ENCODE measurements at regions not wholly inside any gene's neighbourhood (a gene's known extent, or its start where the extent isn't known, plus 50 kb on each side); places are given as distances from the start of the nearest gene placed in this dataset.

- H3K27ac Mint-ChIP-seq, result no peak overlapping the region
- no peak for DNase-seq (ENCODE audit: low spot score)
- H3K4me1 Mint-ChIP-seq (ENCODE audit: low read depth), result no peaks in the 10 kb centered on the region
- peaks cover 2% of the 10 kb centered on the region for H3K27me3 Mint-ChIP-seq (ENCODE audit: low read depth)
- H3K4me3 Mint-ChIP-seq (ENCODE audit: low read depth), result no peak overlapping the region
- intact Hi-C loops (cut with micrococcal nuclease), result no loop called here
- no peaks in the 10 kb centered on the region for H3K9me3 Mint-ChIP-seq
- no peaks in the 10 kb centered on the region for H3K36me3 Mint-ChIP-seq (ENCODE audit: low read depth)
Measured at GRCh38 chr5:174413567-174414314, 310.6 kb upstream of the MSX2 start.

DNA sequence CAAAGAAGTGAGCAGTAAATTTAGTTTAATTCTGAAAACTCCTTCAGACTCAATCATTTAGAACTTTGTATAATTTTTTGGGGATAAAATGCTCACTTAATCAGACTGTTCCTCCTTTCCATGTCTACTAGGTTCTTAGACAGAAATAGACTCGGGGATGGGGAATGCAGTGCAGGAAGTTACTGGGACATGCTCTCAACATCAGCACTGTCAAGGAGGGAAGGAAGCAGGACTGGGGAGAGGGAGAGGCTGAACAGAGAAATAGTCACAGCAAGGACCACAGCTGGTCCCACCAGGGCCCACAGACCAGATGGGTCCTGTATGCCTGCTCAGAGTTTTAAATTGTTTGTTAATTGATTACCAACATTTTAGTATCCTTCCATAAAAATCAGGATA, 310.1 kb upstream of the MSX2 start:
- Mint-ChIP-seq H3K27me3 (ENCODE audit: low read depth) (peaks cover 2% of the 10 kb centered on the region), H3K4me3 (ENCODE audit: low read depth) (no peak overlapping the region), H3K9me3 (no peaks in the 10 kb centered on the region), H3K4me1 (ENCODE audit: low read depth) (peaks cover 6% of the 10 kb centered on the region), H3K36me3 (ENCODE audit: low read depth) (no peaks in the 10 kb centered on the region), H3K27ac (no peak overlapping the region)
- DNase-seq (ENCODE audit: low spot score), result no peak
- intact Hi-C loops (cut with micrococcal nuclease), result no loop called here

DNA sequence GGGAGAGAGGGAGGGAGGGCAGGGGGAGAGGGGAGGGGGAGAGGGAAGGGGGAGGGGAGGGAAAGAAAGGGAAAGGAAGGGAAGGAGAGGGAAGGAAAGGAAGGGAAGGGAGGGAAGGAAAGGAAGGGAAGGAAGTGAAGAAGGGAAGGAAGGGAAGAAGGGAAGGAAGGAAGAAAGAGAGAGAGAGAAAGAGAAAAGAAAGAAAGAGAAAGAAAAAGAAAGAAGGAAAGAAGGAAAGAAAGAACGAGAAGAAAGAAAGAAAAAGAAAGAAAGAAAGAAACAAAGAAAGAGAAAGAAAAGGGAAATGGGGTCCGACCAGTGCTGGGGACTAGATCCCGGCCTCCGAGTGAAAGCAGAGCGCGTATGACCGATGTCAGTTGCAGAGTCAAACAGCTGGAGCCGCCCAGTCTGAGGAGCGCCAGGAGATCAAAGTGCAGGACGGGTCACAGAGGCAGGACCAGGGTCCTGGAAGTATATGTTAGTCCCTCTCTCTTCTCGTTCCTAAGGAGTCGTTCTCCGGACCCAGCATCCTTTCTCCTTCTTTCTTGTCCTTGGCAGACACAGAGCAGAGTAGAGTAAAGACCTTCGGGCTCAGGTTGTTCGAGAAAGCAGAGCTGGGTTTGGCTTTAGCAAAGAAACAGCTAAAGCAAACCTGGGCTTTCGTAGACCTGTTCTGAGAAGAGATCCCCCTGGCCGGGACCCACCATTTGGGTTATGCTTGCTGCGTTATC, 305.4 kb upstream of the MSX2 start:
- Mint-ChIP-seq H3K9me3 (no peaks in the 10 kb centered on the region), H3K4me1 (ENCODE audit: low read depth) (peaks cover 9% of the 10 kb centered on the region), H3K27me3 (ENCODE audit: low read depth) (peaks cover 2% of the 10 kb centered on the region), H3K36me3 (ENCODE audit: low read depth) (no peaks in the 10 kb centered on the region), H3K4me3 (ENCODE audit: low read depth) (no peak overlapping the region), H3K27ac (no peak overlapping the region)
- intact Hi-C loops (cut with micrococcal nuclease), result loop anchor here (1.0 kb wide), 1 partner anchor 374 kb away; no protein-coding TSS in a partner anchor
- no peak for DNase-seq (ENCODE audit: low spot score)

- H3K36me3 Mint-ChIP-seq (ENCODE audit: low read depth), result no peaks in the 10 kb centered on the region
- H3K9me3 Mint-ChIP-seq, result no peaks in the 10 kb centered on the region
- H3K27ac Mint-ChIP-seq, result no peak overlapping the region
- DNase-seq (ENCODE audit: low spot score), result peak; percentile 64
- peaks cover 2% of the 10 kb centered on the region for H3K27me3 Mint-ChIP-seq (ENCODE audit: low read depth)
- H3K4me3 Mint-ChIP-seq (ENCODE audit: low read depth), result no peak overlapping the region
- intact Hi-C loops (cut with micrococcal nuclease), result loop anchor here (1.0 kb wide), 1 partner anchor 374 kb away; no protein-coding TSS in a partner anchor
- H3K4me1 Mint-ChIP-seq (ENCODE audit: low read depth), result peaks cover 9% of the 10 kb centered on the region
Measured at GRCh38 chr5:174419540-174420132, 304.7 kb upstream of the MSX2 start.

- no peaks in the 10 kb centered on the region for H3K36me3 Mint-ChIP-seq (ENCODE audit: low read depth)
- no peak overlapping the region for H3K4me3 Mint-ChIP-seq (ENCODE audit: low read depth)
- peaks cover 2% of the 10 kb centered on the region for H3K27me3 Mint-ChIP-seq (ENCODE audit: low read depth)
- peaks cover 9% of the 10 kb centered on the region for H3K4me1 Mint-ChIP-seq (ENCODE audit: low read depth)
- intact Hi-C loops (cut with micrococcal nuclease), result no loop called here
- no peak overlapping the region for H3K27ac Mint-ChIP-seq
- no peak for DNase-seq (ENCODE audit: low spot score)
- no peaks in the 10 kb centered on the region for H3K9me3 Mint-ChIP-seq
Measured at GRCh38 chr5:174420651-174421407, 303.6 kb upstream of the MSX2 start.

- no peak for DNase-seq (ENCODE audit: low spot score)
- Mint-ChIP-seq H3K27ac (no peak overlapping the region), H3K4me3 (ENCODE audit: low read depth) (no peak overlapping the region), H3K36me3 (ENCODE audit: low read depth) (no peaks in the 10 kb centered on the region), H3K9me3 (no peaks in the 10 kb centered on the region), H3K4me1 (ENCODE audit: low read depth) (peaks cover 9% of the 10 kb centered on the region), H3K27me3 (ENCODE audit: low read depth) (peaks cover 2% of the 10 kb centered on the region)
- intact Hi-C loops (cut with micrococcal nuclease), result no loop called here
Measured at GRCh38 chr5:174421408-174421805, 303.0 kb upstream of the MSX2 start.

- intact Hi-C loops (cut with micrococcal nuclease), result no loop called here
- H3K4me1 Mint-ChIP-seq (ENCODE audit: low read depth), result peaks cover 9% of the 10 kb centered on the region
- H3K9me3 Mint-ChIP-seq, result no peaks in the 10 kb centered on the region
- H3K27ac Mint-ChIP-seq, result no peak overlapping the region
- peaks cover under 1% of the 10 kb centered on the region for H3K27me3 Mint-ChIP-seq (ENCODE audit: low read depth)
- no peak for DNase-seq (ENCODE audit: low spot score)
- H3K4me3 Mint-ChIP-seq (ENCODE audit: low read depth), result no peak overlapping the region
- H3K36me3 Mint-ChIP-seq (ENCODE audit: low read depth), result no peaks in the 10 kb centered on the region
Measured at GRCh38 chr5:174423558-174423957, 300.8 kb upstream of the MSX2 start.

DNA sequence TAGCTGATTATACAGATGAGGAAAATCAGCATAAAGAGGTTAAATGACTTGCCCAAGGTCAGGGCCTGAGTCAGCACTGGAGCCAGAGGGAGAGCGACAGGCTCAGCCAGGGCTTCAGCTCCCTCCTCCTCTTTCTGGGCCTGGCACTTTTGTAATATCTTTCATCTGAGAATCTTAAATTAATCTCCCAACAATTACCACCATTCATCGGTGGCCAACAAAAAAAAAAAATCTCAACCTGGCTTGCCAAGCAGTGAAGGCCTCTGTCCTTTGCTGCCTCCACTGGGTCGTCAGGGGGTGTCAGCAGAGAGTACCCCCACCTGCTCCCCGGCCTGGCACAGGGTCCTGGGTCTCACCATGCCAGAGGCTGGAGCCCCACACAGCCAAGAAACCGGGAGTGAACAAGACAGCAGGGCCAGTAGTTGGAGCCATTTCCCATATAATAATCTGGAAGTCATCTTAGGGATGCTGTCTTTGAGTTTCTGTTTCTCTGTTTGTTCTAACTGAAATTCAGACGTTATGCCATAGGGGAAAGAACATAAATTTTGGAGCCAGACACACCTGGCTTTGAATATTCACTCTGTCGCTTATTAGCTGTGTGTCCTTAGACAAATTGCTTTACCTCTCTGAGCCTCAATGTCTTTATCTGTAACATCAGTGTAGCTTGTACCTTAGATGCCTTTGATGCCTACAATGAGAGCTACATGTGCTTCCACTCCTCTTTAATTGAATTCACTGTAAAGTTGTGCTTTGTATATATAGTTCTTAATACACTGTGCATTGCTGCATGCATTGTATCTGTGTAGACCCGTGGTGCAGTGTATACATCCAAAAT, 299.9 kb upstream of the MSX2 start:
- Mint-ChIP-seq H3K27me3 (ENCODE audit: low read depth) (no peaks in the 10 kb centered on the region), H3K4me3 (ENCODE audit: low read depth) (no peak overlapping the region), H3K36me3 (ENCODE audit: low read depth) (no peaks in the 10 kb centered on the region), H3K27ac (no peak overlapping the region), H3K4me1 (ENCODE audit: low read depth) (peaks cover 2% of the 10 kb centered on the region), H3K9me3 (no peaks in the 10 kb centered on the region)
- DNase-seq (ENCODE audit: low spot score), result no peak
- intact Hi-C loops (cut with micrococcal nuclease), result no loop called here

- Mint-ChIP-seq H3K27ac (no peak overlapping the region), H3K4me1 (ENCODE audit: low read depth) (no peaks in the 10 kb centered on the region), H3K9me3 (no peaks in the 10 kb centered on the region), H3K4me3 (ENCODE audit: low read depth) (no peak overlapping the region), H3K27me3 (ENCODE audit: low read depth) (no peaks in the 10 kb centered on the region), H3K36me3 (ENCODE audit: low read depth) (no peaks in the 10 kb centered on the region)
- intact Hi-C loops (cut with micrococcal nuclease), result no loop called here
- DNase-seq (ENCODE audit: low spot score), result no peak
Measured at GRCh38 chr5:174425271-174425963, 299.0 kb upstream of the MSX2 start.

DNA sequence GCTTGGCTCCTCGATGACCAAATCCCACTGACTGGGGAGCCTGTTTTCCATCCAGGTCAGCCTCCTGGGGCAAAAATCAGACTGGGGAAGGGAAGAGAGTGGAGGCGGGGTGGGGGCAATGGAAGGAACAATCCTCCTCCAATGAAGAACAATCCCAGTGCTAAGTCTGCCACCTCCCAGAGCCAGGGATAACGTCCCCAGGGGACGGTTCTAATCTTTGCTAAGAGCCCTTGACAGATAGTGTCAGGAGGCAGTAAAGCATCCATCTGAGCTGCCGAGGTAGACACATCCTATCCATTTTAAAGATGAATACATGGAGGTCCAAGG, 298.5 kb upstream of the MSX2 start:
- no peak overlapping the region for H3K27ac Mint-ChIP-seq
- H3K36me3 Mint-ChIP-seq (ENCODE audit: low read depth), result no peaks in the 10 kb centered on the region
- no peaks in the 10 kb centered on the region for H3K27me3 Mint-ChIP-seq (ENCODE audit: low read depth)
- no peak for DNase-seq (ENCODE audit: low spot score)
- intact Hi-C loops (cut with micrococcal nuclease), result no loop called here
- no peaks in the 10 kb centered on the region for H3K4me1 Mint-ChIP-seq (ENCODE audit: low read depth)
- no peak overlapping the region for H3K4me3 Mint-ChIP-seq (ENCODE audit: low read depth)
- no peaks in the 10 kb centered on the region for H3K9me3 Mint-ChIP-seq

DNA sequence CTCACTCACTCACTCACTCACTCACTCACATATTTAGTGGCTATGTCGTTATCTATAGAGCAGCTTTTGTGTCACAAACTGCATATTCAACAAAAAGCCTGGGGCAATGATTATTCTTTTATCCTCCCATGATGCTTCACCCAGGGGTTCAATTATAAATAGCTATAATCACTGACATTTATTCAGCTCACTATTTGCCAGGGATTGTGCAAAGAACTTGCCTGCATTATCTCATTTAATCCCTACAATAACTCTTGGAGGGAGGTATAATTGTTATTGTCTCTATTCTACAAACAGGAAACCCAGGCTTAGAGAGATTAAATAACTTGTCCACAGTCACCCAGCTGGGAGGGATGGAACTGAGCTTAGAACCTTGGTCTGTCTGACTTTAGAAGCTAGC, 298.0 kb upstream of the MSX2 start:
- Mint-ChIP-seq H3K36me3 (ENCODE audit: low read depth) (no peaks in the 10 kb centered on the region), H3K9me3 (no peaks in the 10 kb centered on the region)
- intact Hi-C loops (cut with micrococcal nuclease), result no loop called here

DNA sequence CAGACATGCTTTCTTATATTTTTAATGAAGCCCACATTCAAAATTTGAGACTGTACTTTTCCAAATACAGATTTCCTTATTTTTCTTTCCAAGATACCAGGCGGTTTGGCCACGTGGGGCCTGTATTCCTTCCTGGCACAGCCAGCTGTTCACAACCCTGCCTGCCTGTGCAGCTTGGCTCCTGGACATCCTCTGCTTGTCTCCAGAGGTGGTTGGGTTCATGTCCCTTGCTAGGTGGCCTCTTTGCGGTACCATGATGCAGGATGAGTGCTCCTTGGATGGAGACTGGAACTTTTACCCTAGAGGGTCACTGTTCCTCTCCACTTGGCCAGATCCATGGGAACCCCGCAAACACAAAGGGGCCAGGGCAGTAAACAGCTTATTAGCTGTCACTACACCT, 297.5 kb upstream of the MSX2 start:
- no peaks in the 10 kb centered on the region for H3K4me1 Mint-ChIP-seq (ENCODE audit: low read depth)
- no peaks in the 10 kb centered on the region for H3K9me3 Mint-ChIP-seq
- no peak overlapping the region for H3K27ac Mint-ChIP-seq
- intact Hi-C loops (cut with micrococcal nuclease), result no loop called here
- no peak for DNase-seq (ENCODE audit: low spot score)
- no peaks in the 10 kb centered on the region for H3K27me3 Mint-ChIP-seq (ENCODE audit: low read depth)
- H3K36me3 Mint-ChIP-seq (ENCODE audit: low read depth), result no peaks in the 10 kb centered on the region
- no peak overlapping the region for H3K4me3 Mint-ChIP-seq (ENCODE audit: low read depth)

More for the DNA sequence above, 298.0 kb upstream of the MSX2 start:
- Mint-ChIP-seq H3K4me1 (ENCODE audit: low read depth) (no peaks in the 10 kb centered on the region), H3K4me3 (ENCODE audit: low read depth) (no peak overlapping the region), H3K27me3 (ENCODE audit: low read depth) (no peaks in the 10 kb centered on the region), H3K27ac (no peak overlapping the region)
- no peak for DNase-seq (ENCODE audit: low spot score)
